Testis (tissue), 2 donors: ENCODE measurements at regions not wholly inside any gene's neighbourhood (a gene's known extent, or its start where the extent isn't known, plus 50 kb on each side); places are given as distances from the start of the nearest gene placed in this dataset.
A peak's percentile ranks its signal among the peaks of the same experiment; 100 is the strongest.

Source experiments
- POLR2A ChIP-seq: fragments of 450-650 bp; IDR thresholded peaks from one replicate; pipeline ENCODE4 v1.6.1; 2017; ENCODE audit warnings: antibody characterized with exemption, mild to moderate bottlenecking, moderate library complexity
- TF ChIP-seq, protein P1 (sequence below), 3 experiments: fragments of 450-650 bp in 2 of 3; fragments of 200-600 bp in 1 of 3; sonication (generic) in 1 of 3; IDR thresholded peaks; one replicate each; pipeline ENCODE4 v1.5.1; 2016 to 2019; ENCODE audit warnings: antibody characterized with exemption in 3 of 3, mild to moderate bottlenecking in 2 of 3, moderate library complexity in 1 of 3

DNA sequence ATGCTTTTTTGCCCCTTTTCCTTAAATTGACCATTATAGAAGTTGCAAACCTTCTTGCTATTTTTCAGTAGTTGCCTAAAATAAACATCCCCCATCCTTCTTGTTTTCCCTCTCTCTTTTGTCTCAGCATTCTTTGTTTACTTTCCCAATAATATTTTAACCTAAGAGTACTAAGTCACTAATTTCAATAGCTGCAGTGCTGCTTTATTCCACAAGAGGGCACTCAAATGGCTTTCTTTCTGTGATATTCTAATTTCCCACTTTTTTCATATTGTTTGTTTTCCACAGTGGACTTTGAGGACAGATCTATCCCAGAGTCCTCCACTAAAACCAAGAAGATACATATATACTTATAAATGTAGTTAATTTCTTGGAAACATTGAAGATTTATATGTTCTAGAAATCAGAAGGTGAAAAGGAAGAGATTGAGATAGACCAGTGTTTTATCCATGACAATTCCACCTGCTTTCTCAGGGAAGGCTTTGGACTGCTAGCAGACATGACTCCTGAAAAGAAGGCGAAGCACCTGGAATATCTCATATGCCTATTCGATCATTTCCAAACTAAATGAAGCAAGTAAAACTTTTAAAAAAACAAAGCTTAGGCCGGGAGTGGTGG lies 104.8 kb upstream of the GRIK1 start:
- TF ChIP-seq, protein P1, sequence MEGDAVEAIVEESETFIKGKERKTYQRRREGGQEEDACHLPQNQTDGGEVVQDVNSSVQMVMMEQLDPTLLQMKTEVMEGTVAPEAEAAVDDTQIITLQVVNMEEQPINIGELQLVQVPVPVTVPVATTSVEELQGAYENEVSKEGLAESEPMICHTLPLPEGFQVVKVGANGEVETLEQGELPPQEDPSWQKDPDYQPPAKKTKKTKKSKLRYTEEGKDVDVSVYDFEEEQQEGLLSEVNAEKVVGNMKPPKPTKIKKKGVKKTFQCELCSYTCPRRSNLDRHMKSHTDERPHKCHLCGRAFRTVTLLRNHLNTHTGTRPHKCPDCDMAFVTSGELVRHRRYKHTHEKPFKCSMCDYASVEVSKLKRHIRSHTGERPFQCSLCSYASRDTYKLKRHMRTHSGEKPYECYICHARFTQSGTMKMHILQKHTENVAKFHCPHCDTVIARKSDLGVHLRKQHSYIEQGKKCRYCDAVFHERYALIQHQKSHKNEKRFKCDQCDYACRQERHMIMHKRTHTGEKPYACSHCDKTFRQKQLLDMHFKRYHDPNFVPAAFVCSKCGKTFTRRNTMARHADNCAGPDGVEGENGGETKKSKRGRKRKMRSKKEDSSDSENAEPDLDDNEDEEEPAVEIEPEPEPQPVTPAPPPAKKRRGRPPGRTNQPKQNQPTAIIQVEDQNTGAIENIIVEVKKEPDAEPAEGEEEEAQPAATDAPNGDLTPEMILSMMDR (IDR thresholded peaks at IDR 0.05) = peak; percentile 42 to 87 (median 56)
- TF ChIP-seq POLR2A = no peak
